GM21529 (cell line): ENCODE measurements at regions not wholly inside any gene's neighbourhood (a gene's known extent, or its start where the extent isn't known, plus 50 kb on each side); places are given as distances from the start of the nearest gene placed in this dataset.

Source experiments
- ATAC-seq: cut with Tn5 transposase; IDR thresholded peaks from one replicate; pipeline ENCODE4 v1.9.1; 2021; ENCODE audit not compliant: unreplicated experiment

GRCh38 chr14:76927971-76928700 lies 100.4 kb downstream of the IRF2BPL start:
- no peak for ATAC-seq

GRCh38 chr14:76926521-76927251 lies 100.5 kb downstream of the LRRC74A start:
- ATAC-seq = peak; percentile 57

- ATAC-seq = no peak
These were observed 98.9 kb downstream of the LRRC74A start for GRCh38 chr14:76925097-76925441.

DNA sequence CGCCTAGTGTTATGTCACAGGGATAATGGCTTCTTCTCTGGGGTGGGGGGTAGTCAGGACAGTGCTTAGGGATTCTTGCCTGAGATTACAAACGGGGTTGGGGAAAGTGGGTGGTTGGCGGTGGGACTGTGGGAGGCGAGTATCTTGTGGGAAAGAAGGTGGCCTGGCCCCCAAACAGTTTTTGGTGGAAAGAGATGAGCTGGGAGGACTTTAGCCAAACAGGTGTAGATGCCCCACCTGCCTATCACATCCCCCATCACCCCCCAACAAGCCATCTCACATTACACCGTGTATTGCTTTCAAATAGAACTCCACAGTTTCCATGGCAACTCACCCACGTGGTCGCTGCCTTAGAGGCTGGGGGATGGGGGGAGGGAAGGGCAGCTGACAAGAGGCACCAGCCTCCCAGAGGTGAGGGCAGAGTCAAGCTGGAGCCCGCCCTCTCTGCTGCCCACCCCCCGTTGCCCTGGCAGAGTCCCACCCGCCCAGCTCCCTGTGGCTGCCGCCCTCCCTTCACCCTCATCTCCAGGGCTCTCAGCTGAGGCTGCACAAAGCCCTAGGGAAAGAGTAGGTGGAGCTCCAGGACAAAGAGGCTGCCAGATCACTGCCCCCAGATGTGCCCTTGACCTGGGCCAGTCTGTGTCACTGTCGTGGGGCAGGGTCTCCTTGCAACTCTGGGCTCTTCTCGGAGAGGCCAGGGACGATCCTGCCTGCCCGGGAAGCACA lies 98.3 kb downstream of the LRRC74A start:
- ATAC-seq = no peak

GRCh38 chr14:76923431-76924370 lies 97.5 kb downstream of the LRRC74A start:
- ATAC-seq = no peak

GRCh38 chr14:76922584-76922983 lies 96.4 kb downstream of the LRRC74A start:
- ATAC-seq = no peak

DNA sequence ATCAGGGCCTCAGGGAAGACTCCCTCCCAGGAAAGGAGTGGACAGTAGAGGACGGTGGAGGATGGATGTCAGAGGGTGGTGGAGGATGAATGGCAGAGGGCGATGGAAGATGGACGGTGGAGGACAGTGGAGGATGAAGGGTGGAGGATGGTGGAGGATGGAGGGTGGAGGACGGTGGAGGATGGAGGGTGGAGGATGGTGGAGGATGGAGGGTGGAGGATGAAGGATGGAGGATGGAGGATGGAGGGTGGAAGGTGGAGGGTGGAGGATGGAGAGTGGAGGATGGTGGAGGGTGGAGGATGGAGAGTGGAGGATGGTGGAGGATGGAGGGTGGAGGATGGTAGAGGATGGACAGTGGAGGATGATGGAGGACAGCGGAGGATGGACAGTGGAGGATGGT lies 95.9 kb downstream of the LRRC74A start:
- ATAC-seq = no peak

DNA sequence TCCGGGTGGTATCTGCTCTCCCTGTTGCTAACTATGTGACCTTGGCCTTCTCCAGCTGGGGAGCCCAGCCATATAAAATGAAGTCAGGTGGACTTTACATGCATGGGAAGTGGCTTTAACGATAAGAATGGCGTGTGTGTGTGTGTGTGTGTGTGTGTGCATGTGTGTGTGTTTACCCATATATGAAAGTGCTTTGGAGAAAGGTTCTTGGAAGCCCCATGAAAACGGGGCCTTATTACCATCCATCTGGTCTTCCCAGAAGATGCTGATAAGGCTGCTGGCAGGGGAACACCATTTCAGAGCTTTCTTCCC lies 94.8 kb downstream of the LRRC74A start:
- ATAC-seq = no peak

DNA sequence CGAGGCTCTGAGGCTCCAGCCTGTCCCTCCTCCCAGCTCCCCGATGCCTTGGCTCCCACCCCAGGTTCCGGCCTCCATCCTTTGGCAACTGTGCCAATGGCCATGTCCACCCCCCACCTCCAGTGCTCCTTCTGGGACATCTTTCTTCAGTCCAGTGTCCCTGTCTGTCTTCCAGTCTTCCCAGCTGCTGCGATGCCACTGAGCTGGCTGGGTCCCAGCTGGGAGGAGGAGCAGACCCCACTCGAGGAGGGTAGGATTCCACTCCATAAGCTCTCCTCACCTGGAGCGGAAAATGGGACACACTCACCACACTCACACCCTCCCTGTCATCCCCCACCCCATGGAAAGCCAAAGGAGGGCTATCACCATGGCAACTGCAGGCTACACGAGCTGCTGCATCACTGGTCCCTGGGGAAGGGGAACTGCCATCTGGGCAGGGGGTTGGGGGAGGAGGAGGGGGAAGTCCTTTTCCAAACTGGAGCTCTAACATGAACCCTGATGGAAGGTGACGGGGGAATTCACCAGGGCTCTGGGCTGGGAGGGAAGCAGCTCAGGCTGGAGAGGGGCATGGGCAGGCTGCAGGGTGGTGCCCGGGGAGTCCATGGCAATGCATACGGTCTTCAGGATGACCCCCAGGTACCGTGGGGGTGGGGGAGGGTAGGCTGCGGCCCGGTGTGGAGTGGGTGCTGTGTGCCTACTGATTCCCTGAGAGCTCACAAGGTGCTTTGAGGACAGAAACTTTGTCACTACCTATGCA lies 94.3 kb downstream of the LRRC74A start:
- ATAC-seq = no peak

- no peak for ATAC-seq
These were observed 93.5 kb downstream of the LRRC74A start for GRCh38 chr14:76919431-76920330.
